NOMO-1 treated with DMSO at 0.1 percent for 48 hours (cell line): ENCODE measurements at regions not wholly inside any gene's neighbourhood (a gene's known extent, or its start where the extent isn't known, plus 50 kb on each side); places are given as distances from the start of the nearest gene placed in this dataset.

Experiments
- DNase-seq: peaks from one replicate; lab custom pipeline; 2025; ENCODE audit not compliant: unreplicated experiment; lab: John Stamatoyannopoulos, UW

DNA sequence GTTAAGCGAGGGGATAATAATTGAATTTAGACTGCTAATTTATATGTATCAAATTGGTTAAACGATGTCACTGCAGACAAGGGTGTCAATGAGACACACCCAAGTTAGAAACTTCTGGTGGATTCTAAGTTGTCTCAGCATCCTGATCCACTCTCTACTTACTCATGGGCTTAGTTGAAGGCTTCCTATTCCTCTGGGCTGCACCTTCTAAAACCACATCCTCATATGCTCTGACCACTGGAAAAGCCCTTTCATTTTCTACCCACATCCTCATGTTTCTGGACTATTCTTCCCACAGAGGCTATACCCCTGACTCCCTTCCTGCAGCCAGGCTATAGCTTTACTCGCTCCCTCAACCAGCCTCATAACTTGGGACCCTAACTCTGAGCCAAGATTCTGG lies 493.8 kb downstream of the VRK1 start:
- DNase-seq: no peak

DNA sequence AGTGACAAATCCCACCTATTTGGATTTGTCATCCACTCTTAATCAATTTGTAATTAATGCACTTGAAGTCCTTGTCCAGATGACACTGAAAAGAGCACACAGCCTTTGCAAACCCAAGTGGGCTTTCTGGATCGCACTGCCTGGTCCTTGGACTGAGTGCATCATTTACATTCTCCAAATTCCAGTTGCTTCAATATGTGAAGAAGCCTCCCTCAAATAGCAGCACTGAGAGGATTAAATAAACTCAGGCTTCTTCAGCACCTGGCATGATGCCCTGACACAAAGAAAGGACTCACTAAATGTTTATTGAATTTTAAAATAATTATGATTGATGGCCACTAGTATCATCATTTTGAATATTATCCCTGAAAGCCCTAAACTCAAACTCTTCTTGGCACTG lies 496.5 kb downstream of the VRK1 start:
- DNase-seq: no peak

DNA sequence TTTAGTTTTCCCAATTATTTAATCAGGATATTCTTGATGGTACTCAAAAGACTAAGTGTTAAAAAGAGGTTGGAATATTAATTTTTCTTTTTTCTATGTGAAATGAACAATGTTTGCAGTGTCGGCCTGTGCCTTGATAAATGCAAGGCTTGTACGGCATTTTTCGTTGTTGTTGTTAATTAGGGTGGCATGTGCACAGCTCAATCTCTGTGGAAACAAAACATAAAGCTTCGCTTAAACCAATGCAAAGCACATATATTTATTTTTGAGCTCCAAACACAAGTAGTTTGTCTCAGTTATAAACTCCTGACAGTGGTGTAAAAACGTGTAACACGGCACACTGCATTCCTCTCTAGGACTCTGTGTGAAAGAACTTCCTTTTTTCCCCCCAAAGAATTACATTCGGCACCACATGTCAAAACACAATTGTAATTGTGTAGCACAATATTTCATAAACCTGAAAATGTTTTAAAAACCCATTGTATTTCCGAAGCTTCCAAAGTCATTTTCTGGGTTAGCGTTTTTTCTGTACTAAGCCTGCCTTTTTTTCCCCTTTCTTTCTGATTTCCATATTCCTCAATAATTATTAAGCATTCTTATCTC lies 498.0 kb downstream of the VRK1 start:
- DNase-seq: no peak

GRCh38 chr14:97296176-97296575 lies 499.0 kb downstream of the VRK1 start:
- DNase-seq: no peak

GRCh38 chr14:97297100-97297499 lies 499.9 kb downstream of the VRK1 start:
- no peak for DNase-seq

- no peak for DNase-seq
Measured at GRCh38 chr14:97298331-97298730, 501.1 kb downstream of the VRK1 start.

GRCh38 chr14:97298736-97299135 lies 501.6 kb downstream of the VRK1 start:
- no peak for DNase-seq

DNA sequence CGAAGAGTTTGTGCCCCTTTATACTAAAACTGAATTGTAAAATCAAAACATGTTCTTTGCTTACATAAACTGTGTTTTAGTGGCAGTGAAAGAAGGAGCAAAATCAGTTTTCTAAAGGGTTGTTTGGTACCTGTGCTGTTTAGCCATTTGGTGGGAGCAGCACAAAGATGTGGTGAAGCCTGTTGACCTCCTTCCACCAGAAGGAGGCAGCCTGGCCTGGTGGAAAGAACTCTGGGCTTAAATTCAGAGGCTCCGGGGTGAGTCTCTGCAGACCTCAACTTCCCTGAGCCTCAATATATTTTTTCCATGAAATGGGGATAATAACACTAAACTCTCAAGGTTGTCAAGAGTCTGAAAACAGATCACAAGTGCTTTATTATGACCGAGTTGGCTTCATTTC lies 502.5 kb downstream of the VRK1 start:
- DNase-seq: no peak

DNA sequence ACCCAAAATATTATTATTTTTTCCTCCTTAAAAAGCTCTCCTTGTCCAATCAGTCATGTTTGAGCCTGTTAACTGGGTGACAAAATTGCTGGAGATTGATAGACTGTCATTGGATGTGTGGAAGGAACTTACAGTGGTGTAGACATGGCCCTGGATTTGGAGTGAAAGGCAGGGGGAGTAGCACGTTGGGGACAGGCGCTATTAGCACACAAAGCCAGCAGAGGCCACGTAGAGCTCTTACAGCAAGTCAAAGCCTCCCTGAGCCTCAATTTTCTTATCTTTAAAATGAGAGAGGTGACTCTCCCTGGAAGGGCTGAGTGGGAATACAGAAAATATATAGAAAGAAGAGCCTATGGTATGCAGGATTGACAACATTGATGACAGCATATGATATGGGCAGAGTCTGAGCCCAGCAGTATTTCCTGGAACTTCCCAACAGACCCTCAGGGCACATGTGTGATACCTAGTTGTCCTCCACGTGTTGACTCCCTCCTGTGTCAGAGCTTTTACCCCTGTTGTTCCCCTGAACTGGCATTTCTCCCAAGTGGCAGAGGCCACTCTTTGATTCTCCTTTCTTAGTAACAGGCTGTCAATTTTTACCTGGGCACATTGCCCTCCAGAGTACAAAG lies 504.9 kb downstream of the VRK1 start:
- no peak for DNase-seq

DNA sequence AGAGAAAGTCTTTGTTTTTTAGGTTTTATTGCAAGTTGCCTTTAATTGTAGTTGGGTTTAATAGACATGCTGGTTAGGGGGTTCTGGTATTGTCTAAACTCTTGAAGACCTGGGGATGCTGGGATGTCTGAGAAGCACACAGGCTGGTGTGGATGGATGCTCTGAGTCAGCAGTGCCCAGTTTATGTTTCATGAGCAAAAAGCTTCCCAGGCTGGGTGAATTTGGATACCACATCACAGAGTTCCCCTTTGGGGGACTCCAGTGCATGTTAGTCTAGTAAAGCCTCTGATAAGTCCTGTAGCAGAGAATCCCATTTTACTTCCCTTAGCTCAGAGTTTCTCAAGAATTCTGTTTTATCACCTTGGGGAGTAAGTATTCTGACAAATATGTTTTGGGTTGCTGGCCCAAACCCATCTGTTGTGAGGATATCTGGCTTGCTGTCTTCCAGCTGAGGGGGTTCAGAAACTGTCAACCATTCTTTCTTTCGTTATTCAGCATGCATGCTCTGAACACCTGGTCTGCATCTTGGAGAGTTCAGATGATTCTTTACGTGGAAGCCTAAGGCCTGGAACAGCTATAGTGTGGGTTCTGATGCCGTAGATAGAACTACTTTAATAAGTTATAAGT lies 509.1 kb downstream of the VRK1 start:
- DNase-seq: no peak

- DNase-seq: no peak
Measured at GRCh38 chr14:97306760-97307246, 509.6 kb downstream of the VRK1 start.

- DNase-seq: peak; percentile 17
Measured at GRCh38 chr14:97311411-97311810, 514.2 kb downstream of the VRK1 start.

DNA sequence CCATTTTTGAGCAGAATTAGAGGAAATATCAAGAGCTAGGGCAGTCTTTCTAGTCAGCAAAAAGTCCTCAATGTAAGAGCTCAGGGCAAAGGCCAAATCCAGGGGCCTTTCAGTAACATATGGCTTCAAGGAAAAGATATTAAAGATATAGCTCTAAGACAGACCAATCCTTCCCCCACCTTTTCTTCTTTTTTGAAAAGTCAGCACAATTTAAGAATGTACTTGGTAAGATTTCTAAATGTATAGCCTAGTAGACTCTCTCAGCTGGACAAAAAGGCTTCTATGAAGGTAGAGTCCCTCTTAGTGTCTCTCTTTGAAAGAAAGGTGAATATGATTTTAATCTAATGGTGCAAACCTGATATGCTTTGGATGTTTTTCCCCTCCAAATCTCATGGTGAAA lies 515.7 kb downstream of the VRK1 start:
- DNase-seq: no peak

DNA sequence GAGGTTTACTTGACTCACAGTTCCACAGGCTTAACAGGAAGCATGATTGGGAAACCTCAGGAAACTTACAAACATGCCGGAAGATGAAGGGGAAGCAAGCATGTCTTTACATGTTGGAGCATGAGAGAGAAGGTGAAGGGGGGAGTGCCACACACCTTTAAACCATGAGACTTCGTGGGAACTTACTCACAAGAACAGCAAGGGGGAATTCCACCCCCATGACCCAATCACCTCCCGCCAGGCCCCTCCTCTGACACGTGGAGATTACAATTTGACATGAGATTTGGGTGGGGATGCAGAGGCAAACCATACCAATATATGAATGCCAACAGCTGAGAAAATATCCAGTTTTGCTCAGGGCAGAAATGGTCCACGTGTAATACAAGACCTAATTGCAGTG lies 518.6 kb downstream of the VRK1 start:
- DNase-seq: no peak

DNA sequence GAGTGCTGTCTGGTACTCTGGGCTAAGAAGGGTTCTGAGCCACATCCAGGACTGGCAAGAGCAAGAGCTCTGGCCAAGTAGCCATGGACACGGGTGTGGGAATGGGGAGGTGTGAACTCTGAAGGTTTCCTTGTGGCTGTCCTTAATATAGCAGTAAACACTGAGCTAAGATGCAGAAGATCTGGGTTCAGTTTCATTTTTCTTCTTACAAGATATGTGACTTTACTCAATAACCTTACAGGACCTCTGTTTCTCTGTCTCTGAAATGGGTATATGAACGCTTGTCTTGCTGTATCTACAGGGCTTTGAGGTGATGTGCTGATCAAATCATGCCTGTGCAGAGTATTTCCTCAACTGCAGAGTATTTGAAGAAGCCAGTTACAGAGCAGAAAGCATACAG lies 521.2 kb downstream of the VRK1 start:
- no peak for DNase-seq

- DNase-seq: no peak
Measured at GRCh38 chr14:97319691-97320090, 522.5 kb downstream of the VRK1 start.

- no peak for DNase-seq
Measured at GRCh38 chr14:97328743-97329142, 531.6 kb downstream of the VRK1 start.

DNA sequence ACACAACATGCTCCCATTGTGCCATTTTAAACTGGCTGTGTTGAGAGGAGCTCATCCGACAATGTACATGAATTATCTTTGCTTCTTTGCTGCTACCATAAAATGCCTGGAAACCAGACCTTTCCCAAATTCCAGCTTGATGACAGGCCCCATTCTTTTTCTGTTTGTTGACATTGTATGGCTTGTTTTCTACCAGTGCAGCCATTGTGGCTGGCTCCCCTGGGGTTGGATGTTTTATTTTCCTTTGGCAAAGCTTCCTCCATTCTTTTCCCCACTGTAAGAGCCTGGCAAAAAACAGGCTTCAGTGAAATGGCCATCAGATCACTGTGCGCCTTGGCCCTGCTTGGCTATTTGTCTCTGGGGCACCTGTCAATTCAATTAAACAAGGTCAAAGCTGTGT lies 532.5 kb downstream of the VRK1 start:
- no peak for DNase-seq

- DNase-seq: no peak
Measured at GRCh38 chr14:97331058-97331457, 533.9 kb downstream of the VRK1 start.

GRCh38 chr14:97331526-97331925 lies 534.3 kb downstream of the VRK1 start:
- no peak for DNase-seq

DNA sequence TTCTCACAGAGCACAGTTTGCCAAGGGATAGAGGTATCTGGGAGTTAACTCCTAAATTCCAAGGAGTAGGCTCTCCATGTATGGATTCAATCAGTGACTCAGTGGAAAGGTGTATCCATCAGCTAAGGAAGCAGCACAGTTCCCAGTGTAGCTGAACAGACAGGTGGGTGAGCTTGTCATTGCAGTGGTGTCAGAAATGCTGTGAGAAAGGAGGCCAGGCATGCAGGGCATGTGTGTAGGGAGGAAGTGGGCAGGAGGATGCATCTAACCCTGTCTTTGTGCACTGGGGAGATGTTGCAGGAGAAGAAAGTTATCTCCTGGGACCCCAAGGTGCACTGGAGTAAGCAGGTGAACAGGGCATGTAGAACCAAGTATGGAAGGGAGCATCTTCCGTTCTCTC lies 539.0 kb downstream of the VRK1 start:
- no peak for DNase-seq

- DNase-seq: no peak
Measured at GRCh38 chr14:97336816-97337215, 539.6 kb downstream of the VRK1 start.

DNA sequence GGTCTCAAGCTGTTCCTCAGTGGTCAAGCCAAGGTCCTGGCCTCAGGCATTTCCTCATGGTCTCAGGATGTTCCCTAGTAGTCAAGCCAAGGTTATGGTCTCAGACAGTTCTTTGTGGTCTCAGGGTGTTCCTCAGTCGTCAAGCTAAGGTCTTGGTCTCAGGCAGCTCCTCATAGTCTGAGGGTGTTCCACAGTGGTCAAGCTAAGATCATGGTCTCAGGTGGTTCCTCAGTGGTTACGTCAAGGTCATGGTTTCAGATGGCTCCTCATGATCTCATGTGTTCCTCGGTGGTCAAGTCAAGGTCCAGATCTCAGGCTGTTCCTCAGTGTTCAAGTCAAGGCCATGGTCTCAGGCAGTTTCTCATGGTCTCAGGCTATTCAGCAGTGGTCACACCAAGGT lies 540.1 kb downstream of the VRK1 start:
- no peak for DNase-seq
